Kidney capillary endothelial cell (primary cell): ENCODE measurements at regions not wholly inside any gene's neighbourhood (a gene's known extent, or its start where the extent isn't known, plus 50 kb on each side); places are given as distances from the start of the nearest gene placed in this dataset.

ENCODE experiments used
- DNase-seq: peaks from one replicate; pipeline ENCODE4 v3.0.0-alpha.2; 2018; ENCODE audit warnings: low spot score

- no peak for DNase-seq
Measured at GRCh38 chr9:87249029-87249428, 248.6 kb upstream of the DAPK1 start.

- no peak for DNase-seq
Measured at GRCh38 chr9:87250205-87250604, 247.5 kb upstream of the DAPK1 start.

- no peak for DNase-seq
Measured at GRCh38 chr9:87255431-87256155, 242.1 kb upstream of the DAPK1 start.

- DNase-seq: no peak
Measured at GRCh38 chr9:87256973-87257372, 240.7 kb upstream of the DAPK1 start.

- no peak for DNase-seq
Measured at GRCh38 chr9:87259543-87260518, 237.8 kb upstream of the DAPK1 start.

GRCh38 chr9:87263291-87263690 lies 234.4 kb upstream of the DAPK1 start:
- no peak for DNase-seq

GRCh38 chr9:87266697-87267096 lies 231.0 kb upstream of the DAPK1 start:
- no peak for DNase-seq

- no peak for DNase-seq
Measured at GRCh38 chr9:87267251-87268070, 230.2 kb upstream of the DAPK1 start.

GRCh38 chr9:87269296-87270176 lies 228.1 kb upstream of the DAPK1 start:
- DNase-seq: no peak

- peak; percentile 46 for DNase-seq
Measured at GRCh38 chr9:87270221-87270847, 227.3 kb upstream of the DAPK1 start.

GRCh38 chr9:87270848-87271234 lies 226.8 kb upstream of the DAPK1 start:
- no peak for DNase-seq

- no peak for DNase-seq
Measured at GRCh38 chr9:87271696-87272477, 225.8 kb upstream of the DAPK1 start.

- no peak for DNase-seq
Measured at GRCh38 chr9:87275047-87275725, 222.5 kb upstream of the DAPK1 start.

- peak; percentile 13 for DNase-seq
Measured at GRCh38 chr9:87276327-87276841, 221.3 kb upstream of the DAPK1 start.

- no peak for DNase-seq
Measured at GRCh38 chr9:87276851-87277261, 220.8 kb upstream of the DAPK1 start.

- no peak for DNase-seq
Measured at GRCh38 chr9:87277346-87277745, 220.3 kb upstream of the DAPK1 start.

GRCh38 chr9:87278971-87279733 lies 218.5 kb upstream of the DAPK1 start:
- DNase-seq: no peak

- DNase-seq: no peak
Measured at GRCh38 chr9:87280421-87280820, 217.2 kb upstream of the DAPK1 start.
